ENCODE measurements at regions not wholly inside any gene's neighbourhood (a gene's known extent, or its start where the extent isn't known, plus 50 kb on each side); places are given as distances from the start of the nearest gene placed in this dataset.

GRCh38 chr13:73367886-73368285 is 309.1 kb downstream of the KLF5 start:
- no peak for TF ChIP-seq CTCF (IDR thresholded peaks at IDR 0.05; ENCODE audit: borderline replicate concordance, insufficient read depth, low read depth, low read length)
- H3K4me3 ChIP-seq (ENCODE audit: low read depth, low read length) = no peak overlapping the region

DNA sequence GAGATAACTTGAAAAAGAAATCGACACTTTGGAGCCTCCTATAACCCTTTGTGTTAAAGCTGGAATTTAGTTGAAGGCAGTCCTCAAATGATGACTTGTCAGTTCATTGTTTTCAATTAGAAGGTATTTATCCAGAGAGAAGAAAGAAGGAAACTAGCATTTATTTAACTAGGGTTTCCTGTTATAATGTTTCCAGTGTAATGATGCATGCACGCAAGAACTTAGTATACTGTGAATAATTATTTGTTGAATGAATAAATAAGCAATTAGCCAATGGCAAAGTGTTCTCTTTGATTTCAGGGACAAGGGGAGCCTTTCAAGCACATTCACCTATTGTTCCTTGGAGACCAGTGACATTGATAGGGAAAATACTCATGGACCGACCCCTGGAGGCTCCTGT is 307.4 kb downstream of the KLF5 start:
- no peak for TF ChIP-seq CTCF (IDR thresholded peaks at IDR 0.05; ENCODE audit: borderline replicate concordance, insufficient read depth, low read depth, low read length)
- no peak overlapping the region for H3K4me3 ChIP-seq (ENCODE audit: low read depth, low read length)

GRCh38 chr13:73365681-73366080 is 306.9 kb downstream of the KLF5 start:
- TF ChIP-seq CTCF (IDR thresholded peaks at IDR 0.05; ENCODE audit: borderline replicate concordance, insufficient read depth, low read depth, low read length) = no peak

GRCh38 chr13:73365252-73365651 is 306.4 kb downstream of the KLF5 start:
- TF ChIP-seq CTCF (IDR thresholded peaks at IDR 0.05; ENCODE audit: borderline replicate concordance, insufficient read depth, low read depth, low read length) = no peak
- H3K4me3 ChIP-seq (ENCODE audit: low read depth, low read length) = no peak overlapping the region

More at GRCh38 chr13:73365681-73366080, 306.9 kb downstream of the KLF5 start:
- H3K4me3 ChIP-seq (ENCODE audit: low read depth, low read length) = no peak overlapping the region

DNA sequence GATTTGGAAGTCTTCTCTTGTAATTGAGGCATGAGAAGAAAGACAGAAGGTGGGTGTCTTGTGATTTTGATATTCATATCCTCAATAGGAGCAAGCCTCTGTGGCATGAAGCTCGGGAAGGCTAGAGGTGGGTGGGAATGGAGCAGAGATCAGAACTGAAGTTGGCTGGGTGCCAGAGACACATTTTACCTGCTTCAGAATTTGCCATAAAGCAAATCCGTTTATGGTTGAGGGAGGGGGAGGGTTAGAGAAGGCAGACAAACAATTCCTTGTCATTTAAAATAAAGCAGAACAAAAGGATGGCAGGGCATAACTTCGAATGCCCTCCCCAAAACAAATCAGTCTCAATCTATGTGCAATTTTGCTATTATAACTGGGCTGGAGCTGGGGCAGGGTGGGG is 305.9 kb downstream of the KLF5 start:
- no peak overlapping the region for H3K4me3 ChIP-seq (ENCODE audit: low read depth, low read length)
- TF ChIP-seq CTCF (IDR thresholded peaks at IDR 0.05; ENCODE audit: borderline replicate concordance, insufficient read depth, low read depth, low read length) = no peak

DNA sequence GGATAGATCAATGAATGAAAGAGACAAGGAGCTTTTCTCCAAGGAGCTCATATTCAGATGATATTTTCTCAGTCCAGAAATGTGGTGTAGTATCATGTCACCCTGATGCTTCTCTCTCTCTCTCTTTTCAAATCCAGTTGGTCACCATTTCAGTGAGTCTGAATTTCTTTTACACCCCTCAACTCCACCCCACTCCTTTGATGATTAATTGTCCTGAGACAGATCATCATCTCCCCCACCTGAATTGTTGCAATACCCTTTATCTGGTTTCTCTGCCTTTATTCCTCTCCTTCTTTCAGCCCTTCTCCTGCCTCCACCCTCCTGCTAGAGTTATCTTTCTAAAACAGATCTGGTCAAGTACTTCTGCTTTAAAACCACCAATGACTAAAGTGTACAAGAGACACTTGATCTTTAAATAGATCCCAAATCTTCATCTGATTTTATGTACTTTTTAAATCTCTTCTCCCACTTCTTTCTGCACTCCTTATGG is 299.8 kb downstream of the KLF5 start:
- H3K4me3 ChIP-seq (ENCODE audit: low read depth, low read length) = no peak overlapping the region
- no peak for TF ChIP-seq CTCF (IDR thresholded peaks at IDR 0.05; ENCODE audit: borderline replicate concordance, insufficient read depth, low read depth, low read length)

DNA sequence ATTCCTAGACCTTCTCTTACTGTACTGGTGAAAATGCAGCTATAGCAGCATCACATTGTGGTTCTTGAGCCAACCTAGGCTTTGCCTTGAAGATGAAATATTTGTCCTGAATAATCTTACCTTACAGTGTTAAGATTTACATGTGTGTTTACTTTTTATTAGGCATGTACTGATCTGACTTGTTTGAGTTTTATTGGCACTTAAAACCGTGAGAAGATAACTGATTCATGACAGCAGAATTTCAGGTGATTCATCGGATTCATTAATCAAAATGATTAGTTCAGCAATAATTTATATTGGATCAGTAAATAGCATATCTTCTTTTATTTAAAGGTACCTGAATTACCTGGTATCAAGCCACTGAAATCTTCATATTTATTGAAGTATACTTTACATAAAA is 296.3 kb downstream of the KLF5 start:
- no peak for TF ChIP-seq CTCF (IDR thresholded peaks at IDR 0.05; ENCODE audit: borderline replicate concordance, insufficient read depth, low read depth, low read length)
- H3K4me3 ChIP-seq (ENCODE audit: low read depth, low read length) = no peak overlapping the region

Measured in GM12875 (cell line).